Adrenal gland (tissue), 9 donors: ENCODE measurements at regions not wholly inside any gene's neighbourhood (a gene's known extent, or its start where the extent isn't known, plus 50 kb on each side); places are given as distances from the start of the nearest gene placed in this dataset.

Experiments used
- DNase-seq, 7 donors: peaks; one replicate each; pipeline ENCODE4 v3.0.0-alpha.2; 2019 to 2020
- H3K27ac ChIP-seq, 5 donors: fragments of 200-600 bp; sonication (generic) in 4 of 5; 1 replicate in 3 of 5; 2 replicates in 2 of 5; pipeline versions ENCODE4 v1.5.1 to v1.8.0; 2016 to 2020; ENCODE audit warnings: mild to moderate bottlenecking in 1 of 5
- H3K27me3 ChIP-seq: fragments of 200-600 bp; 2 replicates; pipeline ENCODE4 v1.8.0; 2021
- H3K36me3 ChIP-seq, 2 donors: fragments of 200-600 bp; replicated peaks in 1 of 2; 1 replicate in 1 of 2; 2 replicates in 1 of 2; pipeline versions ENCODE4 v1.5.1 to v1.8.0; 2018 to 2022
- H3K4me1 ChIP-seq, 2 donors: fragments of 200-600 bp; replicated peaks in 1 of 2; 1 replicate in 1 of 2; 2 replicates in 1 of 2; pipeline versions ENCODE4 v1.5.1 to v1.8.0; 2018 to 2021
- H3K4me3 ChIP-seq, 4 donors: fragments of 200-600 bp; sonication (generic) in 3 of 4; one replicate each; pipeline ENCODE4 v1.5.1; 2016 to 2018
- H3K9me3 ChIP-seq, 3 donors: fragments of 200-600 bp; sonication (generic) in 1 of 3; replicated peaks in 1 of 3; 1 replicate in 2 of 3; 2 replicates in 1 of 3; pipeline versions ENCODE4 v1.5.1 to v1.8.0; 2016 to 2021
- CTCF ChIP-seq, 6 experiments: fragments of 450-650 bp in 4 of 6; fragments of 200-600 bp in 2 of 6; sonication (generic) in 1 of 6; IDR thresholded peaks; 1 replicate in 5 of 6; 2 replicates in 1 of 6; pipeline versions ENCODE4 v1.5.1 to v1.8.0; 2016 to 2021; ENCODE audit warnings: antibody characterized with exemption in 6 of 6, mild to moderate bottlenecking in 2 of 6, moderate library complexity in 1 of 6
- POLR2A ChIP-seq, 2 donors: fragments of 450-650 bp; IDR thresholded peaks; one replicate each; pipeline ENCODE4 v1.6.1; 2017; ENCODE audit warnings: antibody characterized with exemption in 2 of 2, mild to moderate bottlenecking in 2 of 2, moderate library complexity in 1 of 2
- WGBS, 4 donors: extraction: QIAGEN DNeasy Blood & Tissue Kit in 2 of 4; methylation state at CpG; one replicate each; pipeline versions ENCODE4 v1.1.5 to v1.1.7; 2013 to 2017; 5-methylcytosine and 5-hydroxymethylcytosine counted together
- intact Hi-C, 2 donors: fragments of 100-400 bp; cut with DNase I; formaldehyde crosslinking; loops; one replicate each; pipeline versions ENCODE4 v1.14.1 to v1.15.0; 2022 to 2023
- donor health status: healthy with polysubstance abuse.
- donor health status: Bipolar disorder and iron deficiency.
- donor health status: DM: yes; HTN: yes; CAD: no.
- donor health status: DM: no; HTN: no; CAD: no.
- donor health status: DM: no; HTN: no; CAD: no.

- Histone ChIP-seq H3K27me3 (no peaks in the 10 kb centered on the region), H3K36me3 (no peaks in the 10 kb centered on the region), H3K27ac (no peak overlapping the region), H3K4me1 (no peaks in the 10 kb centered on the region), H3K4me3 (no peak overlapping the region), H3K9me3 (no peaks in the 10 kb centered on the region)
- TF ChIP-seq CTCF (IDR thresholded peaks at IDR 0.05) (no peak), POLR2A (IDR thresholded peaks at IDR 0.05) (no peak)
- 42 to 65% (median 61%) methylated on average over 15 of the region's 15 CpGs for WGBS, 4 donors
- no peak for DNase-seq
- intact Hi-C loops, result no loop called here
Observed at GRCh38 chr12:111068290-111068689, 147.9 kb upstream of the MYL2 start.

- no peak for TF ChIP-seq POLR2A (IDR thresholded peaks at IDR 0.05)
- Histone ChIP-seq H3K4me3 (no peak overlapping the region), H3K4me1 (no peaks in the 10 kb centered on the region), H3K27me3 (no peaks in the 10 kb centered on the region), H3K9me3 (no peaks in the 10 kb centered on the region), H3K27ac (no peak overlapping the region), H3K36me3 (no peaks in the 10 kb centered on the region)
- intact Hi-C loops, result no loop called here
- 68 to 87% (median 80%) methylated on average over 4 to 5 of the region's 5 CpGs for WGBS, 4 donors
- no peak for DNase-seq
Observed at GRCh38 chr12:111067498-111067897, 147.1 kb upstream of the MYL2 start.

- H3K27ac ChIP-seq, result no peak overlapping the region
- no peaks in the 10 kb centered on the region for H3K4me1 ChIP-seq
- no peak for DNase-seq
- H3K36me3 ChIP-seq, result no peaks in the 10 kb centered on the region
- TF ChIP-seq CTCF (IDR thresholded peaks at IDR 0.05) (no peak), POLR2A (IDR thresholded peaks at IDR 0.05) (no peak)
- no peaks in the 10 kb centered on the region for H3K27me3 ChIP-seq
- intact Hi-C loops, result no loop called here
- H3K9me3 ChIP-seq, result no peaks in the 10 kb centered on the region
- H3K4me3 ChIP-seq, result no peak overlapping the region
- WGBS, 4 donors, result 62 to 78% (median 71%) methylated on average over 2 to 5 of the region's 5 CpGs
Observed at GRCh38 chr12:111066744-111067437, 146.5 kb upstream of the MYL2 start.

- no peak overlapping the region for H3K4me3 ChIP-seq
- TF ChIP-seq CTCF (IDR thresholded peaks at IDR 0.05) (no peak), POLR2A (IDR thresholded peaks at IDR 0.05) (no peak)
- no peaks in the 10 kb centered on the region for H3K4me1 ChIP-seq
- H3K27ac ChIP-seq, result no peak overlapping the region
- no peak for DNase-seq
- H3K9me3 ChIP-seq, result no peaks in the 10 kb centered on the region
- H3K27me3 ChIP-seq, result no peaks in the 10 kb centered on the region
- 86 to 95% (median 90%) methylated on average over 2 of the region's 2 CpGs for WGBS, 4 donors
- intact Hi-C loops, result no loop called here
- no peaks in the 10 kb centered on the region for H3K36me3 ChIP-seq
Observed at GRCh38 chr12:111064982-111065381, 144.6 kb upstream of the MYL2 start.

- intact Hi-C loops, result no loop called here
- Histone ChIP-seq H3K4me3 (no peak overlapping the region), H3K27me3 (no peaks in the 10 kb centered on the region), H3K27ac (no peak overlapping the region), H3K4me1 (no peaks in the 10 kb centered on the region), H3K36me3 (no peaks in the 10 kb centered on the region), H3K9me3 (no peaks in the 10 kb centered on the region)
- no peak for DNase-seq
- TF ChIP-seq CTCF (IDR thresholded peaks at IDR 0.05) (no peak), POLR2A (IDR thresholded peaks at IDR 0.05) (no peak)
- 90 to 100% (median 96%) methylated on average over 3 of the region's 3 CpGs for WGBS, 4 donors
Observed at GRCh38 chr12:111064154-111064553, 143.8 kb upstream of the MYL2 start.
